ENCODE measurements at regions not wholly inside any gene's neighbourhood (a gene's known extent, or its start where the extent isn't known, plus 50 kb on each side); places are given as distances from the start of the nearest gene placed in this dataset.

- no peak overlapping the region for H3K27ac ChIP-seq
- no peaks in the 10 kb centered on the region for H3K27me3 ChIP-seq
- no peaks in the 10 kb centered on the region for H3K9me3 ChIP-seq
- H3K36me3 ChIP-seq: no peaks in the 10 kb centered on the region
- no peaks in the 10 kb centered on the region for H3K4me1 ChIP-seq
- no peak overlapping the region for H3K4me3 ChIP-seq
- TF ChIP-seq, protein P1, sequence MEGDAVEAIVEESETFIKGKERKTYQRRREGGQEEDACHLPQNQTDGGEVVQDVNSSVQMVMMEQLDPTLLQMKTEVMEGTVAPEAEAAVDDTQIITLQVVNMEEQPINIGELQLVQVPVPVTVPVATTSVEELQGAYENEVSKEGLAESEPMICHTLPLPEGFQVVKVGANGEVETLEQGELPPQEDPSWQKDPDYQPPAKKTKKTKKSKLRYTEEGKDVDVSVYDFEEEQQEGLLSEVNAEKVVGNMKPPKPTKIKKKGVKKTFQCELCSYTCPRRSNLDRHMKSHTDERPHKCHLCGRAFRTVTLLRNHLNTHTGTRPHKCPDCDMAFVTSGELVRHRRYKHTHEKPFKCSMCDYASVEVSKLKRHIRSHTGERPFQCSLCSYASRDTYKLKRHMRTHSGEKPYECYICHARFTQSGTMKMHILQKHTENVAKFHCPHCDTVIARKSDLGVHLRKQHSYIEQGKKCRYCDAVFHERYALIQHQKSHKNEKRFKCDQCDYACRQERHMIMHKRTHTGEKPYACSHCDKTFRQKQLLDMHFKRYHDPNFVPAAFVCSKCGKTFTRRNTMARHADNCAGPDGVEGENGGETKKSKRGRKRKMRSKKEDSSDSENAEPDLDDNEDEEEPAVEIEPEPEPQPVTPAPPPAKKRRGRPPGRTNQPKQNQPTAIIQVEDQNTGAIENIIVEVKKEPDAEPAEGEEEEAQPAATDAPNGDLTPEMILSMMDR (IDR thresholded peaks at IDR 0.05): no peak
- DNase-seq: no peak
- intact Hi-C loops (cut with DNase I; ENCODE audit: low total_unique reads): no loop called here
Observed at GRCh38 chr7:51451751-51452476, 135.3 kb upstream of the COBL start.

- no peak overlapping the region for H3K27ac ChIP-seq
- H3K36me3 ChIP-seq: no peaks in the 10 kb centered on the region
- no peaks in the 10 kb centered on the region for H3K27me3 ChIP-seq
- no peak for DNase-seq
- no peaks in the 10 kb centered on the region for H3K4me1 ChIP-seq
- no peak overlapping the region for H3K4me3 ChIP-seq
- TF ChIP-seq, protein P1 (IDR thresholded peaks at IDR 0.05): no peak
- no peaks in the 10 kb centered on the region for H3K9me3 ChIP-seq
- intact Hi-C loops (cut with DNase I; ENCODE audit: low total_unique reads): no loop called here
Observed at GRCh38 chr7:51450541-51450940, 133.9 kb upstream of the COBL start.

DNA sequence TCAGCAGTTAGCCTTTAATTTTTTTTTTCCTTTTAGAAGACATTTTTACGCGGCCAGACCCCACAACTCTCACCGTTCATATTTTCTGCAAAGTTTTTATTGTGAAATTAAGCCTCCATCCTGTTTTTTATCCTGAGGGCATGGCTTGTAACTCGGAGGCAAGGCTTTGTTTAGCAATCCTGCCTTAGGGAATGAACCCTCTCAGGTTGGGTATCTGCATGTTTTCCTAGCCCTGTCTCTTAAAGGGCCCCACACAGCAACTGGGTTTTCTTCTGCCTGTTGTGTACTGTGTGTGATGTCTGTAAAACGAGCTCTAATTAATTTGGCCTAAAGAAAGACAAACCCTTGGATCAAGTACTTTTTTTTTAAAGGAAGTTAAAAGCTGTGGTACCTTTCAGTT, 130.2 kb upstream of the COBL start:
- no peak overlapping the region for H3K27ac ChIP-seq
- no peaks in the 10 kb centered on the region for H3K9me3 ChIP-seq
- intact Hi-C loops (cut with DNase I; ENCODE audit: low total_unique reads): no loop called here
- no peak overlapping the region for H3K4me3 ChIP-seq
- TF ChIP-seq, protein P1 (IDR thresholded peaks at IDR 0.05): no peak
- H3K27me3 ChIP-seq: no peaks in the 10 kb centered on the region
- DNase-seq: no peak
- H3K36me3 ChIP-seq: no peaks in the 10 kb centered on the region
- H3K4me1 ChIP-seq: no peaks in the 10 kb centered on the region

DNA sequence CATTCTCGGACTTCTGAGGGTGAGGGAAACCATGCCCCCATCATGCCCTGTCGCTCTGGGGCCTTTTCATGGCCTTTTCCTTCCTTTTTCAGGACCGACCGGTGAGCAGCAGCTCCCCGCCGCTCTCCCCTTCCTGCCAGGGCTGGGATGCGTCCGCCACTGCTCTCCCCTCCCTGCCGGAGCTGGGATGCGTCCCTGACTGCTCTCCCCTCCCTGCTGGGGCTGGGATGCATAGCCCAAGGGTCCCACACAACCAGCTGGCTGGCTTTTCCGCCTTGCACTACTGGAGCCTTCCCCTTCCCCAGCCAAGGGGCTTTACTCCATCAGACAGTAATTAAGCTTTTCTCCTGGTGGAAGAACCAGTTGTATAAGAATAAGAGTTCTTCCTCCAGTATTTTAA, 129.7 kb upstream of the COBL start:
- no peaks in the 10 kb centered on the region for H3K4me1 ChIP-seq
- H3K27me3 ChIP-seq: no peaks in the 10 kb centered on the region
- intact Hi-C loops (cut with DNase I; ENCODE audit: low total_unique reads): no loop called here
- H3K4me3 ChIP-seq: no peak overlapping the region
- no peaks in the 10 kb centered on the region for H3K36me3 ChIP-seq
- no peaks in the 10 kb centered on the region for H3K9me3 ChIP-seq
- TF ChIP-seq, protein P1 (IDR thresholded peaks at IDR 0.05): no peak
- no peak overlapping the region for H3K27ac ChIP-seq
- DNase-seq: no peak

- Histone ChIP-seq H3K27me3 (no peaks in the 10 kb centered on the region), H3K36me3 (no peaks in the 10 kb centered on the region), H3K4me3 (no peak overlapping the region), H3K27ac (no peak overlapping the region), H3K9me3 (no peaks in the 10 kb centered on the region), H3K4me1 (no peaks in the 10 kb centered on the region)
- TF ChIP-seq, protein P1 (IDR thresholded peaks at IDR 0.05): no peak
- intact Hi-C loops (cut with DNase I; ENCODE audit: low total_unique reads): no loop called here
- DNase-seq: no peak
Observed at GRCh38 chr7:51444936-51445335, 128.3 kb upstream of the COBL start.

Measured in tibial artery (tissue), 4 donors.